ENCODE measurements at regions not wholly inside any gene's neighbourhood (a gene's known extent, or its start where the extent isn't known, plus 50 kb on each side); places are given as distances from the start of the nearest gene placed in this dataset.

DNA sequence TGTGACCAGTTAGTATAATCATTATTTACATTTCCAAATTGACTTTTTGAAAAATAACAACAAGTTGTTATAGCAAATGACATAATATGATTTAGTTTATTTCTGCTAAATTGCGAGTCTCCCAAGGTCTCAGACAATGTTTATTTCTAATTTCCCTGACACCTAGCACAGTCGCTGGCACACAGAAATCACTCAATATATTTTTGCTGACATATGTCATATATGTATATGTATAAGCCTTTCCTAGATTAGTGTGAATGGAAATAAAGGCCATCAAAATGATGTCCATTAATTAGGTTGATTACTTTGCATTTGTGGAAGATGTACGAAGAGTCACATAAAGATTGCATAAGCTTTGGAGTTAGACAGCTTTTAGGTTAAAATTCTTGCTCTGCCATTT is 136.7 kb upstream of the CDH2 start:
- Histone ChIP-seq H4K8ac (ENCODE audit: extremely low read depth, insufficient read depth, low read length) (no peak overlapping the region), H3K27me3 (replicated peaks in 1 of 4; ENCODE audit: control insufficient read depth in 3 of 4, extremely low read depth in 1 of 4, insufficient read depth in 3 of 4, low read length in 3 of 4) (no peaks in the 10 kb centered on the region), H3K23ac (ENCODE audit: insufficient read length) (no peak overlapping the region), H2AK5ac (ENCODE audit: low read depth, low read length) (no peak overlapping the region), H2BK5ac (ENCODE audit: low read depth, low read length) (no peak overlapping the region), H3K56ac (replicated peaks; ENCODE audit: insufficient read length, low read depth, low read length) (no peak overlapping the region), H3K4me2 (ENCODE audit: insufficient read depth in 1 of 2, low read depth in 2 of 2, low read length in 2 of 2) (no peak overlapping the region), H4K91ac (replicated peaks; ENCODE audit: insufficient read length, low read length) (no peak overlapping the region), H3K4me3 (ENCODE audit: extremely low read depth in 1 of 4, insufficient read depth in 2 of 4, low read depth in 3 of 4, low read length in 4 of 4) (no peak overlapping the region), H3K79me2 (ENCODE audit: control insufficient read depth in 1 of 2, insufficient read depth in 2 of 2, low read length in 2 of 2) (no peaks in the 10 kb centered on the region), H3K4me1 (replicated peaks in 1 of 4; ENCODE audit: control insufficient read depth in 3 of 4, insufficient read depth in 4 of 4, low read length in 3 of 4) (no peaks in the 10 kb centered on the region), H2BK12ac (ENCODE audit: low read depth, low read length) (no peak overlapping the region), H2AFZ (ENCODE audit: low read length) (no peak overlapping the region), H3K9me3 (ENCODE audit: insufficient read depth in 2 of 2, low read depth in 1 of 2, low read length in 1 of 2) (no peaks in the 10 kb centered on the region), H3K18ac (ENCODE audit: extremely low read depth, low read length) (no peak overlapping the region), H2BK120ac (replicated peaks; ENCODE audit: low read depth, low read length) (no peak overlapping the region), H3K79me1 (ENCODE audit: low read depth, low read length) (no peaks in the 10 kb centered on the region), H3K36me3 (ENCODE audit: control insufficient read depth in 2 of 4, insufficient read depth in 4 of 4, low read length in 3 of 4) (no peaks in the 10 kb centered on the region), H4K5ac (ENCODE audit: insufficient read length, low read depth, low read length) (no peak overlapping the region), H4K20me1 (replicated peaks in 1 of 2; ENCODE audit: control insufficient read depth in 1 of 2, insufficient read depth in 2 of 2, low read length in 2 of 2) (no peaks in the 10 kb centered on the region), H3K9ac (replicated peaks in 1 of 4; ENCODE audit: extremely low read depth in 1 of 4, low read depth in 3 of 4, low read length in 3 of 4) (no peak overlapping the region), H3K14ac (ENCODE audit: insufficient read length) (no peak overlapping the region), H3K23me2 (ENCODE audit: low read depth, low read length) (peaks cover 1% of the 10 kb centered on the region; the same call in 1 of the 2 replicates), H2BK15ac (ENCODE audit: low read length) (no peak overlapping the region), H2BK20ac (ENCODE audit: low read length) (no peak overlapping the region), H3K4ac (replicated peaks; ENCODE audit: insufficient read length, low read depth, low read length) (no peak overlapping the region), H3K27ac (ENCODE audit: low read depth, low read length) (no peak overlapping the region)
- no peak for TF ChIP-seq SIX5 (IDR thresholded peaks at IDR 0.05; ENCODE audit: low read depth, low read length)
- TF ChIP-seq NANOG (IDR thresholded peaks at IDR 0.05; ENCODE audit: insufficient read depth, low read depth, low read length, poor library complexity, severe bottlenecking): no peak
- no peak for TF ChIP-seq SIN3A (conservative IDR thresholded peaks at IDR 0.05 in 1 of 2, IDR thresholded peaks at IDR 0.05 in 1 of 2; ENCODE audit: low read depth in 1 of 2, low read length in 2 of 2)
- no peak for TF ChIP-seq CBX8 (IDR thresholded peaks at IDR 0.05; ENCODE audit: borderline replicate concordance, low read depth, low read length)
- TF ChIP-seq, protein P1, sequence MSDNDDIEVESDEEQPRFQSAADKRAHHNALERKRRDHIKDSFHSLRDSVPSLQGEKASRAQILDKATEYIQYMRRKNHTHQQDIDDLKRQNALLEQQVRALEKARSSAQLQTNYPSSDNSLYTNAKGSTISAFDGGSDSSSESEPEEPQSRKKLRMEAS (IDR thresholded peaks at IDR 0.05): no peak
- TF ChIP-seq EZH2 (IDR thresholded peaks at IDR 0.05; ENCODE audit: low read depth, low read length, severe bottlenecking): no peak
- TF ChIP-seq KDM5A (IDR thresholded peaks at IDR 0.05; ENCODE audit: low read length): no peak
- no peak for TF ChIP-seq HDAC6 (IDR thresholded peaks at IDR 0.05; ENCODE audit: low read depth, low read length)
- TF ChIP-seq PHF8 (conservative IDR thresholded peaks at IDR 0.05; ENCODE audit: low read depth, low read length): no peak
- no peak for TF ChIP-seq EP300 (IDR thresholded peaks at IDR 0.05; ENCODE audit: borderline replicate concordance in 1 of 2, low read depth in 2 of 2, low read length in 2 of 2)
- TF ChIP-seq ASH2L (IDR thresholded peaks at IDR 0.05; ENCODE audit: low read length): no peak
- TF ChIP-seq CTBP2 (IDR thresholded peaks at IDR 0.05; ENCODE audit: borderline replicate concordance, insufficient read depth, insufficient read length, low read length): no peak
- no peak for TF ChIP-seq SP2 (IDR thresholded peaks at IDR 0.05; ENCODE audit: low read length)
- TF ChIP-seq TEAD4 (IDR thresholded peaks at IDR 0.05; ENCODE audit: low read depth, low read length): no peak
- TF ChIP-seq POLR2A (IDR thresholded peaks at IDR 0.05; ENCODE audit: control extremely low read depth in 1 of 2, low read depth in 2 of 2, low read length in 2 of 2): no peak
- no peak for FAIRE-seq
- POLR2A ChIA-PET (ENCODE audit: partially characterized antibody): no interaction called here
- CTCF ChIA-PET (ENCODE audit: partially characterized antibody): interaction anchor here (0.6 kb wide), 1 partner anchor 1200 kb away, joined by 3 read pairs; no protein-coding TSS in a partner anchor
- 95% methylated on average over 3 of the region's 3 CpGs; no CpG with 5 or more reads in 1 of the 2 experiments for WGBS, 2 experiments (ENCODE audit: extremely low coverage in 1 of 2, insufficient coverage in 1 of 2, insufficient read length in 1 of 2, insufficient replicate concordance in 2 of 2, low coverage in 1 of 2, low lambda C conversion rate in 2 of 2, missing lambda C conversion rate in 1 of 2)
- no peak for DNase-seq (ENCODE audit: low read depth in 1 of 2, low spot score in 2 of 2)
